ACHN (cell line): ENCODE measurements at regions not wholly inside any gene's neighbourhood (a gene's known extent, or its start where the extent isn't known, plus 50 kb on each side); places are given as distances from the start of the nearest gene placed in this dataset.

Experiments
- DNase-seq: peaks from one replicate; pipeline ENCODE4 v3.0.0-alpha.2; 2015
- in situ Hi-C: cut with HindIII; loops from 2 replicates; pipeline ENCODE4 v1.10.0; 2017; ENCODE audit warnings: low sequenced_read_pairs, low pct_ligation_motif_present, low pct_unique_long_range_greater_than_20kb

DNA sequence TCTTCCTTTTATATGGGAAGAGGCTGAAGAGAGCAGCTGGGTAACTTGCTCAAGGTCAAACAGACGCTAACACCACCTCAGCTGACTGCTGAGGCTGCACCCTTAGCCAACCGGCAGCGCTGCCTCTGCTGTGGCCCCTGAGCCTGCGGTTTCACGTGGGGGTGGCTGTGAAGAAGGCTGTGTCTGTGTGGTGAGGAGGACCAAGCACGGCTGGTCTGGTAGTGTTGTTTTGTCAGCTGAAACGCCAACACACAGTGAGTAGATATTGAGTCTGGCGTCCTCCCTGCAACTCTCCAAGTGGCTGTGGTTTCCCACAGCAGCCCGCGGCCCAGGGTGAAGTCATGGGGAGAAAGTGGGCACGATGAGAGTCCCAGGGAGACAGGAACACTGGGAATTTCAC, 69.6 kb downstream of the THNSL2 start:
- in situ Hi-C loops, result no loop called here
- DNase-seq, result no peak

DNA sequence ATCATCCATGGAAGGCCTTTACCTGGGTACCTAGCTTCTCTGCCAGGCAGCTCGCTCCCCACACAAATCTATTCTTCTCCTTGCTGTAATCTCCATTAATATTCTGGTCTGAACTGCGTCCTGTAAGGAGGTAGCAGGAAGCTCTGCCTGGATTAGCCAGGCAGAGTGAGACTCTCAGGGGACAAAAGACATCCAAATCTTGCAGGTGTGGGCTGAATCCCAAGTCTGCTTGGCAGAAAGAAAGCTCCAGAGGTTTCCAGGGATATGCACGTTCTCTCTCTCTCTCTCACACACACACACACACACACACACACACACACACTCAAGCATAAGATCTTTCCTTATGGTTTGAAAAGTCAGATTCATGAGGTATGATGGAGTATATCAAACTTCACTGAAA, 66.5 kb downstream of the THNSL2 start:
- in situ Hi-C loops, result no loop called here
- no peak for DNase-seq
